H1 (cell line): ENCODE measurements at regions not wholly inside any gene's neighbourhood (a gene's known extent, or its start where the extent isn't known, plus 50 kb on each side); places are given as distances from the start of the nearest gene placed in this dataset.

ENCODE experiments used
- CTCF ChIA-PET: fragments of 300-600 bp; sonication (Branson Sonifier 250); formaldehyde crosslinking; loops from one replicate; lab custom pipeline; 2021; ENCODE audit not compliant: partially characterized antibody; lab: Charles Lee
- POLR2A ChIA-PET: fragments of 300-600 bp; sonication (Branson Sonifier 250); formaldehyde crosslinking; loops from one replicate; lab custom pipeline; 2021; ENCODE audit warnings: inconsistent platforms; ENCODE audit not compliant: partially characterized antibody; lab: Charles Lee
- DNase-seq, 2 experiments: peaks; one replicate each; pipeline versions ENCODE4 v3.0.0 to v3.0.0-alpha.2; 2010 to 2022; ENCODE audit warnings: low spot score in 2 of 2, low read depth in 1 of 2, mixed read lengths in 1 of 2
- FAIRE-seq: peaks from 2 replicates; lab custom pipeline; 2011; peaks lifted over from hg19 to GRCh38; lab: Jason Lieb, UNC
- H2AFZ ChIP-seq: 2 replicates; pipeline ENCODE4 v1.8.1; 2012; ENCODE audit warnings: low read length, inconsistent platforms
- H2AK5ac ChIP-seq: 2 replicates; pipeline ENCODE4 v1.6.1; 2013; ENCODE audit warnings: low read depth, low read length
- H2BK120ac ChIP-seq: replicated peaks from 2 replicates; pipeline ENCODE3; 2013; ENCODE audit warnings: low read depth, low read length, inconsistent platforms
- H2BK12ac ChIP-seq: 2 replicates; pipeline ENCODE4 v1.6.1; 2013; ENCODE audit warnings: low read depth, low read length
- H2BK15ac ChIP-seq: 2 replicates; pipeline ENCODE4 v1.6.1; 2013; ENCODE audit warnings: low read length
- H2BK20ac ChIP-seq: 2 replicates; pipeline ENCODE4 v1.6.1; 2013; ENCODE audit warnings: low read length
- H2BK5ac ChIP-seq: 2 replicates; pipeline ENCODE4 v1.6.1; 2013; ENCODE audit warnings: low read depth, low read length
- H3K14ac ChIP-seq: 2 replicates; pipeline ENCODE4 v1.6.1; 2013; ENCODE audit warnings: inconsistent platforms; ENCODE audit not compliant: insufficient read length
- H3K18ac ChIP-seq: 2 replicates; pipeline ENCODE4 v1.6.1; 2013; ENCODE audit warnings: low read length; ENCODE audit errors: extremely low read depth
- H3K23ac ChIP-seq: 2 replicates; pipeline ENCODE4 v1.6.1; 2013; ENCODE audit warnings: inconsistent platforms; ENCODE audit not compliant: insufficient read length
- H3K23me2 ChIP-seq: 2 replicates; pipeline ENCODE4 v1.6.1; 2013; ENCODE audit warnings: low read depth, low read length
- H3K27ac ChIP-seq: 2 replicates; pipeline ENCODE4 v1.6.1; 2011; ENCODE audit warnings: low read depth, low read length, inconsistent platforms
- H3K27me3 ChIP-seq, 4 experiments: replicated peaks in 1 of 4; 1 replicate in 1 of 4; 2 replicates in 3 of 4; pipeline versions ENCODE4 v1.6.1 to v1.8.1; 2011 to 2013; ENCODE audit warnings: low read length in 3 of 4, mild to moderate bottlenecking in 3 of 4, inconsistent platforms in 2 of 4, mixed read lengths in 2 of 4, moderate library complexity in 1 of 4; ENCODE audit not compliant: control insufficient read depth in 3 of 4, insufficient read depth in 3 of 4; ENCODE audit errors: extremely low read depth in 1 of 4
- H3K36me3 ChIP-seq, 4 experiments: 2 replicates each; pipeline versions ENCODE4 v1.6.1 to v1.8.1; 2011 to 2013; ENCODE audit warnings: mild to moderate bottlenecking in 4 of 4, low read length in 3 of 4, moderate library complexity in 2 of 4, control low read depth in 1 of 4, inconsistent platforms in 1 of 4; ENCODE audit not compliant: insufficient read depth in 4 of 4, control insufficient read depth in 2 of 4
- H3K4ac ChIP-seq: replicated peaks from 2 replicates; pipeline ENCODE3; 2013; ENCODE audit warnings: low read length, low read depth, mixed read lengths, inconsistent platforms; ENCODE audit not compliant: insufficient read length
- H3K4me1 ChIP-seq, 4 experiments: replicated peaks in 1 of 4; 1 replicate in 1 of 4; 2 replicates in 3 of 4; pipeline versions ENCODE4 v1.6.1 to v1.8.1; 2011 to 2013; ENCODE audit warnings: low read length in 3 of 4, inconsistent platforms in 2 of 4, mixed read lengths in 1 of 4; ENCODE audit not compliant: insufficient read depth in 4 of 4, control insufficient read depth in 3 of 4
- H3K4me2 ChIP-seq, 2 experiments: 2 replicates each; pipeline versions ENCODE4 v1.6.1 to v1.8.1; 2011 to 2013; ENCODE audit warnings: low read depth in 2 of 2, low read length in 2 of 2, control low read depth in 1 of 2, inconsistent platforms in 1 of 2, mild to moderate bottlenecking in 1 of 2; ENCODE audit not compliant: insufficient read depth in 1 of 2
- H3K4me3 ChIP-seq, 4 experiments: fragments of 200-600, 300-600 bp in 1 of 4; sonication (generic), shearing (Covaris generic), sonication (Bioruptor Twin) in 1 of 4; 2 replicates each; pipeline versions ENCODE4 v1.5.1 to v1.8.1; 2011 to 2016; ENCODE audit warnings: low read length in 4 of 4, low read depth in 3 of 4, control low read depth in 2 of 4, inconsistent platforms in 2 of 4, mild to moderate bottlenecking in 2 of 4, mixed read lengths in 1 of 4, moderate library complexity in 1 of 4; ENCODE audit not compliant: insufficient read depth in 2 of 4; ENCODE audit errors: extremely low read depth in 1 of 4
- H3K56ac ChIP-seq: replicated peaks from 2 replicates; pipeline ENCODE3; 2013; ENCODE audit warnings: low read depth, mild to moderate bottlenecking, mixed read lengths, low read length, inconsistent platforms; ENCODE audit not compliant: insufficient read length
- H3K79me1 ChIP-seq: 2 replicates; pipeline ENCODE4 v1.6.1; 2013; ENCODE audit warnings: low read depth, low read length, control low read depth
- H3K79me2 ChIP-seq, 2 experiments: 2 replicates each; pipeline versions ENCODE4 v1.6.1 to v1.8.1; 2012 to 2013; ENCODE audit warnings: low read length in 2 of 2, mild to moderate bottlenecking in 2 of 2, inconsistent platforms in 1 of 2; ENCODE audit not compliant: insufficient read depth in 2 of 2, control insufficient read depth in 1 of 2
- H3K9ac ChIP-seq, 4 experiments: replicated peaks in 1 of 4; 1 replicate in 1 of 4; 2 replicates in 3 of 4; pipeline versions ENCODE4 v1.6.1 to v1.8.1; 2011 to 2013; ENCODE audit warnings: low read depth in 3 of 4, low read length in 3 of 4, control low read depth in 2 of 4, mild to moderate bottlenecking in 2 of 4, moderate library complexity in 2 of 4, inconsistent platforms in 1 of 4; ENCODE audit errors: extremely low read depth in 1 of 4
- H3K9me3 ChIP-seq, 2 experiments: 2 replicates each; pipeline versions ENCODE4 v1.6.1 to v1.8.1; 2012 to 2013; ENCODE audit warnings: mild to moderate bottlenecking in 2 of 2, moderate library complexity in 2 of 2, control low read depth in 1 of 2, inconsistent platforms in 1 of 2, low read depth in 1 of 2, low read length in 1 of 2, mixed read lengths in 1 of 2; ENCODE audit not compliant: insufficient read depth in 2 of 2
- H4K20me1 ChIP-seq, 2 experiments: replicated peaks in 1 of 2; 2 replicates each; pipeline versions ENCODE3 to v1.8.1; 2011 to 2013; ENCODE audit warnings: inconsistent platforms in 2 of 2, low read length in 2 of 2, mild to moderate bottlenecking in 1 of 2; ENCODE audit not compliant: insufficient read depth in 2 of 2, control insufficient read depth in 1 of 2
- H4K5ac ChIP-seq: 2 replicates; pipeline ENCODE4 v1.6.1; 2013; ENCODE audit warnings: low read length, low read depth, mixed read lengths, inconsistent platforms; ENCODE audit not compliant: insufficient read length
- H4K8ac ChIP-seq: 2 replicates; pipeline ENCODE4 v1.8.0; 2013; ENCODE audit warnings: mild to moderate bottlenecking, moderate library complexity, low read length, inconsistent platforms; ENCODE audit not compliant: insufficient read depth; ENCODE audit errors: extremely low read depth
- H4K91ac ChIP-seq: replicated peaks from 2 replicates; pipeline ENCODE3; 2013; ENCODE audit warnings: low read length, mixed read lengths, inconsistent platforms; ENCODE audit not compliant: insufficient read length
- ATF3 ChIP-seq: IDR thresholded peaks from 2 replicates; pipeline ENCODE4 v1.6.1; 2011; ENCODE audit warnings: low read depth, mild to moderate bottlenecking, low read length; ENCODE audit not compliant: insufficient read depth
- CHD1 ChIP-seq: IDR thresholded peaks from 2 replicates; pipeline ENCODE4 v1.6.1; 2012; ENCODE audit warnings: low read depth, low read length, improper control_type of control experiment
- HDAC2 ChIP-seq, 2 experiments: fragments of 300-600 bp in 1 of 2; sonication (generic) in 1 of 2; IDR thresholded peaks; 2 replicates each; pipeline ENCODE4 v1.6.1; 2011 to 2012; ENCODE audit warnings: low read depth in 2 of 2, low read length in 2 of 2, mild to moderate bottlenecking in 2 of 2, moderate library complexity in 2 of 2, borderline replicate concordance in 1 of 2, inconsistent platforms in 1 of 2
- KDM1A ChIP-seq: fragments of 200-600, 300-600 bp; sonication (generic); IDR thresholded peaks from 2 replicates; pipeline ENCODE4 v1.7.1; 2016; ENCODE audit warnings: mild to moderate bottlenecking, low read length, borderline replicate concordance
- RXRA ChIP-seq: IDR thresholded peaks from 2 replicates; pipeline ENCODE4 v1.6.1; 2011; ENCODE audit warnings: low read depth, mild to moderate bottlenecking, low read length, moderate library complexity; ENCODE audit not compliant: insufficient read depth
- TEAD4 ChIP-seq: IDR thresholded peaks from 2 replicates; pipeline ENCODE4 v1.6.1; 2012; ENCODE audit warnings: low read depth, low read length, inconsistent platforms, mixed read lengths
- YY1 ChIP-seq: IDR thresholded peaks from 2 replicates; pipeline ENCODE4 v1.6.1; 2011; ENCODE audit warnings: low read depth, mild to moderate bottlenecking, low read length
- WGBS, 2 experiments: shearing (Covaris generic) in 1 of 2; methylation state at CpG; one replicate each; pipeline versions ENCODE4 v1.1.6 to v1.1.7; 2013 to 2015; ENCODE audit warnings: low lambda C conversion rate in 2 of 2, mixed read lengths in 2 of 2, inconsistent platforms in 1 of 2, low coverage in 1 of 2, missing lambda C conversion rate in 1 of 2; ENCODE audit not compliant: insufficient replicate concordance in 2 of 2, insufficient coverage in 1 of 2, insufficient read length in 1 of 2; ENCODE audit errors: extremely low coverage in 1 of 2, missing lambda C conversion rate in 1 of 2; 5-methylcytosine and 5-hydroxymethylcytosine counted together

GRCh38 chr11:45477588-45477987 lies 187.8 kb downstream of the CHST1 start:
- Histone ChIP-seq H4K5ac (no peak overlapping the region), H3K79me1 (no peaks in the 10 kb centered on the region), H3K4me1 (peaks cover 0 to 2% (median 0%) of the 10 kb centered on the region in 4 experiments; a peak in 2 of 7 replicates), H3K4ac (no peak overlapping the region), H3K9me3 (no peaks in the 10 kb centered on the region), H4K91ac (no peak overlapping the region), H3K79me2 (no peaks in the 10 kb centered on the region), H2BK5ac (no peak overlapping the region), H3K27me3 (no peaks in the 10 kb centered on the region; a peak in 1 of 7 replicates), H2BK20ac (no peak overlapping the region), H2BK15ac (no peak overlapping the region), H3K56ac (no peak overlapping the region), H3K4me3 (no peak overlapping the region), H3K18ac (no peak overlapping the region), H4K8ac (no peak overlapping the region), H3K14ac (no peak overlapping the region), H3K23ac (no peak overlapping the region), H2BK12ac (no peak overlapping the region), H4K20me1 (no peaks in the 10 kb centered on the region), H2AK5ac (no peak overlapping the region), H3K9ac (no peak overlapping the region), H3K4me2 (no peak overlapping the region), H3K23me2 (no peaks in the 10 kb centered on the region), H2AFZ (no peak overlapping the region), H3K27ac (no peak overlapping the region), H2BK120ac (no peak overlapping the region), H3K36me3 (no peaks in the 10 kb centered on the region)
- POLR2A ChIA-PET = no interaction called here
- no peak for DNase-seq
- 88% methylated on average over 1 of the region's 1 CpG; no CpG with 5 or more reads in 1 of the 2 experiments for WGBS, 2 experiments
- CTCF ChIA-PET = interaction anchor here (1.1 to 1.3 kb wide), 2 partner anchors 13 to 72 kb away, joined by 3 to 4 read pairs; no protein-coding TSS in a partner anchor
- FAIRE-seq = no peak
- TF ChIP-seq CHD1 (no peak), ATF3 (no peak), YY1 (no peak), TEAD4 (no peak), RXRA (no peak), KDM1A (no peak), HDAC2 (IDR thresholded peaks at IDR 0.05; ENCODE audit: borderline replicate concordance in 1 of 2, low read depth in 2 of 2, low read length in 2 of 2) (no peak)
